Stimulated activated CD4-positive, alpha-beta T cell treated with anti-CD3 and anti-CD28 coated beads, Interleukin-4, amount 100 ng/mL, for 24 hours (primary cell): ENCODE measurements at regions not wholly inside any gene's neighbourhood (a gene's known extent, or its start where the extent isn't known, plus 50 kb on each side); places are given as distances from the start of the nearest gene placed in this dataset.
"Not testable (repeated sequence)": the region's sequence is repeated elsewhere in the genome, so short reads cannot be mapped to it uniquely, and the experiment has no call there.

ENCODE experiments used
- DNase-seq: peaks from one replicate; pipeline ENCODE4 v3.0.0-alpha.2; 2020

DNA sequence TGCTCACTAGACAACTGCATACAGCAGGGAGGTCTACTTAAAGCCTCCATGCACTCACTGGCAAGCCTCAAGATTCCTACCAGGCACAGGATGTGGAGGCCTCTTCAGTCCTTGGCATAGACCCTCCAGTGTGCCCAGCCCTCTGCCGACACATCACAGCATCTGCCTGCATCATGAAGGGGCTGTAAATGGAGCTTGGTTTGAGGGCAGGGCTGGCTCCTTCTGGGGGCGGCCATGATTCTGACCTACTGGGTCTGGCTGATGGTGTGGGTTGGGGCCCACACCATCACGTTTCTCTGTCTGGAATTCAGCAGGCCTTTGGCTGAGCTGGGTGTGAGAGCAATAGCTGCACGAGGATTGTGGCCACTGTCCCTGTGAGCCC is 84.9 kb upstream of the SHB start:
- DNase-seq: no peak

GRCh38 chr9:38153152-38153909 is 84.3 kb upstream of the SHB start:
- DNase-seq: no peak

- no peak for DNase-seq
Observed at GRCh38 chr9:38149647-38150046, 80.6 kb upstream of the SHB start.

DNA sequence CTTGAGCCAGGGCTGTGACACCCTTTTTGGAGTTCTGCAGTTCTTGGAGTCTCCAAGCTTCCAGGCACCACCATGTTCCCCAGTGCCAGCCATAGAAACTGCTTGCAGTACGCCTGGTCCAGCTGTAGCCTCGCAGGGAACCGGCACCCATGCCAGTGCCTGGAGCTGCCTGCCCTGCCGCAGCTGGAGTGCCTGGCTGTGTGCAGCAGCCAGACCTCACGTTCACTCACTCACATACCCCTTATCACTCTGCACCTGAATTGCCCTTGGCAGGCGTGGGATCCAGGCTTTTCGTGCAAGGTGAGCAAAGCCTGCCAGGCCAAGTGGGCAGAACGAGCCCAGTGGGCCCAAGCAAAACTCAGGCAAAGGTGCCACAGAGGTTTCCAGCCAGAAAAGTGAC is 77.8 kb upstream of the SHB start:
- no peak for DNase-seq

GRCh38 chr9:38145526-38146053 is 76.6 kb upstream of the SHB start:
- DNase-seq: no peak

GRCh38 chr9:38144421-38144820 is 75.4 kb upstream of the SHB start:
- DNase-seq: no peak

DNA sequence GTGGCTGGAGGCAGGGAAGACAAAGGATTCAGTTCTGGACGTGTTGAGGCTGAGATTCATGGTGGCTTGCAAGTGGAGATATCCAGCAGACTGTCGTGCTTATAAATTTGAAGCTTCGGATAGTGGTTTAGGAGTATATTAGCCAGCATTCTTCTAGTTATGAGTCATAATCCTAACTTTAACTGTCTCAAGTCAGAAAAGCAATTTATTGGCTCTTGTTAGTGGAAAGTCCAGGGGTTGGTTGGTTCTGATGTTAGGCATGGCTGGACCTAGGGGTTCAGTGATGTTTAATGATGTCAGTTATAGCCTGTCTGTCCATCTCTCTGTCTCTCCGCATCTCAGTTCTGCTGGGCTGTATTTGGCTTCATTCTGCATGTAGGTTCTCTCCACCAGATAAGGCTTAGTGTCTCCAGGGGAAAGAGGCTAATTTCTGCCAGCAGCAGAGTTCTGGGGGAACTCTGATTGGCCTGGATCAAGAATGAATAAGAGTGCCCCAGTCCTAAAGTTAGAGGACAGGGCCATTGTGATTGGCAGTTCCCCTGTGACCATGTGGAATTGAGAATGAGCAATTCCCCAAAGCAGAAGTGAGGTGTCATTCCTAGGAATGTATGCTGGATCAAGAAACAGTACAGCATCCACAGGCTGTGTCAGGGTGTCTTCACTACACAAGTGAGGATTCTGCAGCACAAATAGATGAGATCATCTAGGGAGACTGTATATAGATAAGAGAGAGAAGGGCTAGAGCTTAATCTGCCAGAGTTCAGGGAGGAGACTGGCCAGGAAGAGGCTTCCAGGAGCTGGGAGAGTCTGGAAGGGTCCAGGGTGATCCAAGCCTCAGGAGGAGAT is 72.9 kb upstream of the SHB start:
- DNase-seq: no peak

GRCh38 chr9:38138276-38138675 is 69.2 kb upstream of the SHB start:
- DNase-seq: no peak

- no peak for DNase-seq
Observed at GRCh38 chr9:38137342-38137741, 68.3 kb upstream of the SHB start.

GRCh38 chr9:38136386-38136785 is 67.4 kb upstream of the SHB start:
- DNase-seq: no peak

DNA sequence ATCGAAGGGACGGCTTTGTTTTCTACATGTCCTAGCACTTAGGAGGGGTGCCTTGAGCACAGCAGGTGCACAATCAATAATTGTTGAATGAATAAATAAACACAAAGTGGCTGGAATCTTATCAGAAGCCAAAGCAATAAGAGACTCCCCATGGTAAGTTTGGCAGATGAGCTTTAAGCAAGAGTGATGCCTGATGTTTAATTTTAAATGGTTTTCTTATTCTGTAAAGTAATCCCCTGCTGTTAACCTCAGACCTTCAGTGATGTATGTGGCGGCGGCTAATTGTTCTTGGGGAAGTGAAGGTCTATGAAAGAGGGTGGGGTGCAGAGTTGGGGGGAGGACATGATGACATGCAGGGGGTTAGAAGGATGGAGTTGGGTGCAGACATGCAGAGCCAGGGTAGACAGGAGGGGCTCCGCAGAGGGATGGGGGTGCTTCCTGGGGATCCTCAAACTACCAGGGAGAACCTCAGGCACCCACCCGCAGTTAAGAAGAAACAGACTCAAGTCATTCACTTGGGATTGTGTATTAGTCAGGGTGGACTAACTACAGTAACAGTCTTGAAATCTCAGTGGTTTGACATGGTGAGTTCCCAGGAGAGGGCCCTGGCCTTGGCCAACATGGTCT is 65.7 kb upstream of the SHB start:
- DNase-seq: no peak

- DNase-seq: no peak
Observed at GRCh38 chr9:38133595-38133994, 64.6 kb upstream of the SHB start.

DNA sequence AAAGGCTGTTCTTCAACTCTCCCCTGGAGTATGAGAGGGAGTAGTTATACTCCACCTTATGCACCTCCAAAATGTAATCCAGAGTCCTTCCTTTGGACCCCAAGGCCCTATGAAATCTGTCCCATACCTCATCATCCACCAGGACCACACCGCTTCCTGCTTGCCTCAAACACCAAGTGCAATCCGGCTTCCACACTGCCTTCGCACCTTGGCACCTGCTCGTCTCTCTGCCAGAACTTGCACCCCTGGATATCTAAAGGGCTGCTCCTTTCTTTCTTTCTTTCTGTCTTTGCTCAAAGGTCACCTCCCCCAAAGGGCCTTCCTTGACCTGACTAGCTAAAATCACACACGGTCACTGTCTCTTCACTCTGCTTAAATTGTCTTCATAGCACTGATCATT is 63.9 kb upstream of the SHB start:
- DNase-seq: no peak

- no peak for DNase-seq
Observed at GRCh38 chr9:38131729-38132128, 62.7 kb upstream of the SHB start.

DNA sequence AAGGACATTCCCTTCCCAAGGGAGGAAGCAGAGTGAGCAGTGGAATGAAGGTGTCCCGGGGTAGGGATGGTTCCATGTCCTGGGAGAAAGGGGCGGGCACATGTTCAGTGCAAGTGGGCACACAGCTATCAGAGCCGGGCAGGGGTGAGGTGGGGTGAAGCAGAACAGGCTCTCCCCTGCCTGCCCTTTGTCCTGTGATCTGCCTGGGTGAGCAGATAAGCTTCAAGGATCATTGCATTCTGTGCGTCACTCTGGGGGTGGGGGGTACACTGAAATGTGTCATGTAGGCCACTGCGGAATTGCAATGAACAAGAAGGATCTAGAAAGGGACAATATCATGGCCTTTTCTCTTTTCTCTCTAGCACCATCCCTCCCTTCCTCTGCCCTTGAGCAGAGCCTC is 61.7 kb upstream of the SHB start:
- DNase-seq: no peak

DNA sequence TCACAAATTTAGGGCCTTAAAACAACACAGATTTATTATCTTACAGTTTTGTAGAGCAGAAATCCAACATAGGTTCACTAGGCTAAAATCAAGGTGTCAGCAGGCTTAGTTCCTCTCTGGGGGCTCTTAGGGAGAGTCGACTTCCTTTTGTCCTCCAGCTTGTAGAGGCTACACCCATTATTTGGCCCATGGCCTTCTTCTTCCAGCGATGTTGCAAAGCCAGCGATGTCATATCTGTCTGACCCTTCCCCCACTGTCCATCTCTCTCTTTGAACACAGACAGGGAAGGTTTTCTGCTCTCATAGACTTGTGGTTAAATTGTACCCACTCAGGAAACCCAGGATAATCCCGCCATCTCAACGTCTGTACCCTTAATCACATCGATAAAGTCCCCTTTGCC is 60.3 kb upstream of the SHB start:
- DNase-seq: no peak

DNA sequence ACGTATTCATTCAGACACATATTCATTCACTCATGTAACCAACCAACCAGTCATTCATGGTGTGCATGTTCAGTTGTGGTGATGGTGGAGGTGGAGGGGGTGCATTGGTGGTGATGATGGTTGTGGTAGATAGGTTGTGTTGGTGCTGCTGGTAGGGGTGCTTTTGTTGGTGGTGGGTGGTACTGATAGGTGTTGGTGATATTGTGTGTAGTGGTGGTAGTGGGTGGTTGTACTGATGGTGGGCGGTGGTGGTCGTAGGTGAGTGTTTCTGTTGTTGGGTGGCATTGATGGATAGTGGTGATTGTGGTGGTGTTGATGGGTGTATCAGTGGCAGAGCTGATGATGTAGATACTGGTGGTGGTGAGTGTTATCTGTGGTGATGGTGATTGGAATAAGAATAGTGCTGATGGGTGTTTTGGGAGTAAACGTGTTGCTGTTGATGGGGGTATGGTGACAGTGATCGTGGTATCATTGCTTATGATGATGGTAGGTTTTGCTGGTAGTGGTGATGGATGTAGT is 59.8 kb upstream of the SHB start:
- no peak for DNase-seq

DNA sequence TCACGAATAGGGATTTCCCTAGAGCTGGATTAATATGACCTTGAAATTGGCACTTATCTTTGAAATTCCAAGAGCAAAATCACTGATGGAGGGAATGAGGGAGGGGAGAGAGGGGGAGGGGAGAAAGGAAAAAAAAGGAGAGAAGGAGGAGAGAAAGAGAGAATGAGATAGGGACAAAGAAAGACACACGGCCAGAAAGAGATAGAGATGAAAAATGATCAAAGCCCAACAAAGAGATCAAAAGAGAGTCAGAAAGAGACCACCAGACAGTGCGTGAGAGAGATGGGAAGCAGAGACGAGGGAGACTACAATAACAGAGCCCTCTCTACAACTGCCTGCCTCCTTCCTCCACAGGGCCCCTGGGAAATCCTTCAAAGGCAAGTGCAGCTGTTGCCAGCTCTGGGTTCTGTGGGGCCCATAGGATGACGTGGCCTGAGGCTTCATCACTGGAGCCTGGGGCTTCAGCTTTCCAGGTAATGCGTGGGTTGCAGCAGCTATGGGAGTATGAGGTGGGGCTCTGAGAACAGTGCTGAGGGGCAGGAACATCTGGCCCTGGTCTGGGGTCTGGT is 58.3 kb upstream of the SHB start:
- no peak for DNase-seq

- DNase-seq: no peak
Observed at GRCh38 chr9:38126730-38127129, 57.7 kb upstream of the SHB start.

GRCh38 chr9:38125889-38126288 is 56.9 kb upstream of the SHB start:
- DNase-seq: no peak

GRCh38 chr9:38123359-38123758 is 54.3 kb upstream of the SHB start:
- DNase-seq: not testable (repeated sequence)

DNA sequence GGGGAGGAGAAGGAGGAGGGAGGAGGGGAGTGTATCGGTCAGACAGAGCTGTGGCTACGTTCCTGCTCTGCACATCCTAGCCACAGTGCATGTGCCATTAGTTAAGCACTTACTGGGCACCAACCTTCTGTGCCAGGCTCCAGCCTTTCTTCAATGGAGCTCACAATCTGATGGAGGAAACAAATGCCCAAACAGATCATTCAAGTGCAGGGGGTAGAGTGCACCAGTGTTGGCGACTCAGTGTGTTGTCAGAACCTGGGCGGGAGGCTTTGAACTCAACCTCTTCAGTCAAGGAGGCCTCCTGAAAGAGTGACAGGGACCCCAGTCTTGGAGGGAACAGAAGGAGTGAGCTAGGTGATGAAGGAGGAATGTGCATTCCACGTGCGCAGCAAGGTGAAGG is 51.9 kb upstream of the SHB start:
- no peak for DNase-seq

- no peak for DNase-seq
Observed at GRCh38 chr9:38119560-38120236, 50.7 kb upstream of the SHB start.
